ENCODE measurements at regions not wholly inside any gene's neighbourhood (a gene's known extent, or its start where the extent isn't known, plus 50 kb on each side); places are given as distances from the start of the nearest gene placed in this dataset.

- DNase-seq, result no peak
These were observed 162.3 kb downstream of the MRPL14 start for GRCh38 chr6:43964659-43965570.

- DNase-seq, result no peak
These were observed 163.2 kb downstream of the MRPL14 start for GRCh38 chr6:43963877-43964658.

GRCh38 chr6:43963203-43963602 is 164.0 kb downstream of the MRPL14 start:
- DNase-seq, result no peak

- no peak for DNase-seq
These were observed 164.8 kb downstream of the MRPL14 start for GRCh38 chr6:43962458-43962857.

GRCh38 chr6:43957273-43957672 is 170.0 kb downstream of the MRPL14 start:
- DNase-seq, result no peak

GRCh38 chr6:43956478-43956877 is 170.8 kb downstream of the MRPL14 start:
- DNase-seq, result no peak

- no peak for DNase-seq
These were observed 172.7 kb downstream of the MRPL14 start for GRCh38 chr6:43954311-43955131.

GRCh38 chr6:43953794-43954310 is 173.4 kb downstream of the MRPL14 start:
- no peak for DNase-seq

GRCh38 chr6:43953256-43953655 is 174.0 kb downstream of the MRPL14 start:
- no peak for DNase-seq

GRCh38 chr6:43952746-43953145 is 174.5 kb downstream of the MRPL14 start:
- no peak for DNase-seq

- no peak for DNase-seq
These were observed 175.2 kb downstream of the MRPL14 start for GRCh38 chr6:43951756-43952675.

- DNase-seq, result no peak
These were observed 176.0 kb downstream of the MRPL14 start for GRCh38 chr6:43951063-43951755.

- no peak for DNase-seq
These were observed 176.6 kb downstream of the MRPL14 start for GRCh38 chr6:43950731-43951062.

GRCh38 chr6:43950051-43950605 is 177.1 kb downstream of the MRPL14 start:
- DNase-seq, result no peak

GRCh38 chr6:43949551-43949991 is 177.7 kb downstream of the MRPL14 start:
- DNase-seq, result no peak

- no peak for DNase-seq
These were observed 178.4 kb downstream of the MRPL14 start for GRCh38 chr6:43948527-43949485.

GRCh38 chr6:43947860-43948259 is 177.8 kb downstream of the VEGFA start:
- DNase-seq, result no peak

- no peak for DNase-seq
These were observed 176.8 kb downstream of the VEGFA start for GRCh38 chr6:43946641-43947363.

- DNase-seq, result no peak
These were observed 175.7 kb downstream of the VEGFA start for GRCh38 chr6:43945768-43946080.

Measured in SHP77 treated with DMSO at 0.1 percent for 48 hours (cell line).